ENCODE measurements at regions not wholly inside any gene's neighbourhood (a gene's known extent, or its start where the extent isn't known, plus 50 kb on each side); places are given as distances from the start of the nearest gene placed in this dataset.

DNA sequence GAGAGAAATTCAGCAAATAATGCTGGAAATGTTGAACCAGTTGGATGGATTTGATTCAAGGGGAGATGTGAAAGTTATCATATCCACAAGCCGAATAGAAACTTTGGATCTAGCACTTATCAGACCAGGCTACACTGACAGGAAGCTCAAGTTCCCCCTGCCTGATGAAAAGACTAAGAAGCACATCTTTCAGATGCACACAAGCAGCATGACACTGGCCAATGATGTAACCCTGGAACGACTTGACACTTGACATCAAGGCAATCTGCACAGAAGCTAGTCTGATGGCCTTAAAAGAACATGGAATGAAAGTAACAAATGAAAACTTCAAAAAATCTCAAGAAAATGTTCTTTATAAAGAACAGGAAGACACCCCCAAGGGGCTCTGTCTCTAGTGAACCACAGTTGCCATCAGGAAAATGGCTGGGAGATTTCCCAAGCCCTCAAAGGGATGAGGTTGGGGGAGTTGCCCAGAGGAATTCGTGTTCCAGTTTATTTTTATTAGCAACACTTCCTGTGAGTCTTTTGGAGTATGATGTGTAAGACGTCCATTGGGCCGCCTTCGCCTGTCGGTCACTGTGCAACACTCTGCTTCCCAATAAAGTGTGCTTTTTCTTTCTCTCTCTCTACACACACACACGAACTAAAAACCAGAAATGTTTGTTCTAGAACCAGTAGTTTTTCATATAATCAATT, 200.0 kb downstream of the HIBADH start:
- DNase-seq (ENCODE audit: low read depth) = no peak

GRCh38 chr7:27464970-27465369, 197.7 kb downstream of the HIBADH start:
- no peak for DNase-seq (ENCODE audit: low read depth)

DNA sequence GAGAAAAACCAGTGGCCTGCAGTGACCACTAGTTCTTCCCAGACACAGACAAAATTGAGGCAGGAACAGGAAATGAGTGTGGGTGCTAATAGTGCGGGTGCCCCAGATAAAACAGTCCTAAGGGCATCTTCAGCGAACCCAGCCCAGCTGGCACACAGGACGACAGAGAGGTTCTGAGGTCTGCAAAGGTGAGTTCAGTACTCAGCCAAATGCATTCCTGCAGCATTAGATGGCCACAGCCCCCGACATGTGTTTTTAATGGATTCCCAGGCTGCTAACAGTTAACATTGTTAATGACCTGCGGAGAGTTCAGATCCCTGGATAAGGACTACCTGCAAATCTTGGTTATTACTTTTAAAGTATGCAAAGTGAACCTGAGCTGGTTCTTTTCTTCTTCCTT, 196.0 kb downstream of the HIBADH start:
- DNase-seq (ENCODE audit: low read depth) = no peak

DNA sequence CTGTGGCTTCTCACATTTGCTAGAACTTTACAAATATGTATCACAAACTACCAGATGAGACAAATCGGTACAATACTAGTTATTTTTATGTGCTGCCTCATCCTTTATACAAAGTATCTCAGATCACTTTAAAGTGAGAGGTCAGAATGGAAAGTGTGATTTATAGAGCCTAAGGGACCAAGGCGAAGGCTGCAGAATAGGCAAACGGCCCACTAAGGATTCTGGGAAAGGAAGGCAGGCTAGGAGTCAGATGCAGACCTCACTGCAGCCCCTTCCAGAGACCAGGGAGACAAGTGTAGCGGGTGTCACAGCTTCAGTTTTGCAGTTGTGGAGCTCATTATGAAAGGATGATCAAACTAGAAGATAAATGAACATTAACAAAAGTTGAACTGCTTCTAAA, 190.6 kb downstream of the HIBADH start:
- no peak for DNase-seq (ENCODE audit: low read depth)
